Mammary epithelial cell (primary cell): ENCODE measurements at regions not wholly inside any gene's neighbourhood (a gene's known extent, or its start where the extent isn't known, plus 50 kb on each side); places are given as distances from the start of the nearest gene placed in this dataset.

ENCODE experiments used
- CTCF ChIP-seq, 2 donors: IDR thresholded peaks in 1 of 2; conservative IDR thresholded peaks in 1 of 2; 2 replicates each; pipeline ENCODE4 v1.5.1; 2011 to 2012; ENCODE audit warnings: inconsistent platforms in 2 of 2, low read length in 2 of 2, mild to moderate bottlenecking in 2 of 2, control low read depth in 1 of 2, low read depth in 1 of 2; ENCODE audit not compliant: insufficient read depth in 1 of 2; ENCODE audit errors: extremely low read depth in 1 of 2
- EZH2 ChIP-seq: IDR thresholded peaks from 2 replicates; pipeline ENCODE4 v1.6.1; 2012; ENCODE audit warnings: low read length, inconsistent platforms, borderline replicate concordance

DNA sequence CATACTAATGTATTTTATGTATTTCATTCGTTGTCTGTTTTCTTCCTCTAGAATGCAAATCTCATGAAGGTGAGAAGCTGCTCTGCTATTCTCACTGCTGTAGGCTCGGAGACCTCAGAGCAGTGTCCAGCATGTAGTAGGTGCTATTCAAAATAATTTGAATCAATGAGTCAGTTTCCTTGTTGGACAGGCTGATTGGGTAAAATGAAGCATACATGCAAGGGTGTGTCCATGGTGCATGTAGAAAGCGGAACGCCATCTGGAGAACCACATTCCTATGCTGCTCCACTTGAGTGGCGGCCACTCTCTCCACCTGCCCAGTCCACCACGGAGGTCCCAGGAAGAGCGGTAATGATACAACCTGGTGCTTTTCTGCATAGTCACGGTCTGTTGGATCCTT is 412.1 kb downstream of the QKI start:
- TF ChIP-seq CTCF (conservative IDR thresholded peaks at IDR 0.05 in 1 of 2, IDR thresholded peaks at IDR 0.05 in 1 of 2; ENCODE audit: extremely low read depth in 1 of 2, insufficient read depth in 1 of 2, low read depth in 1 of 2, low read length in 2 of 2) (no peak), EZH2 (no peak)
